Mucosa of gallbladder (tissue), 1 donor: ENCODE measurements at regions not wholly inside any gene's neighbourhood (a gene's known extent, or its start where the extent isn't known, plus 50 kb on each side); places are given as distances from the start of the nearest gene placed in this dataset.
"Not testable (repeated sequence)": the region's sequence is repeated elsewhere in the genome, so short reads cannot be mapped to it uniquely, and the experiment has no call there.

Experiments
- DNase-seq: peaks from one replicate; pipeline ENCODE4 v3.0.0-alpha.2; 2020; ENCODE audit warnings: low spot score
- donor health status: DM: no; HTN: no; CAD: no.

DNA sequence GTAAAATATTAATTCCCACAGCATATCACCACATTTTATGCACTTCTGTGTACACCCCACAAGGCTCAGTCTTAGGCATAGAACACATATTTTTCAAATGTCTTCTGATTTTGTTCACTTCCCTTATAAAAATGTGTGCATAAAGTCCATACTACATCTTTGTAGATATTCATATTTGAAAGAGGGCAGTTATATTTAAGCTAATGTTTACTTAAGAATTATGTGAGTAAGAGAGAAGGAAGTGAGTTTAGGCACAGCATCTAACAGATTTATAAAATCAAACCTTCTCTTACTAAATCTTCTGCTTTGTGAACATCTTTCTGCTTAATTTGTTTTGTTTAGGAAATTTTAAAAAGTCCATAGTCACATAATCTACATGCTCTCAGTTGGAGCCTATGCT, 648.1 kb downstream of the FSCB start:
- no peak for DNase-seq

DNA sequence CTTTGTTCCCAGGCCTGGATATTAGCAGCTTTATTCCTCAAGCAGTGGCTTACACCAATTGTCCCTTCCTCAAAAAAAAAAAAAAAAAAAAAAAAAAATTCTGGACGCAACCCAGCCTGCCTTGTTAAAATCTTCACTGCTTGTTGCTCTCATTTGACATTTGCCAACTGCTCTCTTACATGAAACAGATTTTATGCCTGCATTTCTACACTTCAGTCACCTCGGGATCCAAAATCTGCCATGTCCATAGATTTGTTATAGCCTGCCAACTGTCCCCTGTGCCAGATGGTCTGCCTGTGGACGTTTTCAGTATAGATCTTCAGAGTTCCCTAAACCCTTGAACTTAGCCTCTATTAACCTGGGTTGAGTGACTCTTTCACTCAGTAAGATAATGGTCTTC, 651.5 kb downstream of the FSCB start:
- DNase-seq, result no peak

DNA sequence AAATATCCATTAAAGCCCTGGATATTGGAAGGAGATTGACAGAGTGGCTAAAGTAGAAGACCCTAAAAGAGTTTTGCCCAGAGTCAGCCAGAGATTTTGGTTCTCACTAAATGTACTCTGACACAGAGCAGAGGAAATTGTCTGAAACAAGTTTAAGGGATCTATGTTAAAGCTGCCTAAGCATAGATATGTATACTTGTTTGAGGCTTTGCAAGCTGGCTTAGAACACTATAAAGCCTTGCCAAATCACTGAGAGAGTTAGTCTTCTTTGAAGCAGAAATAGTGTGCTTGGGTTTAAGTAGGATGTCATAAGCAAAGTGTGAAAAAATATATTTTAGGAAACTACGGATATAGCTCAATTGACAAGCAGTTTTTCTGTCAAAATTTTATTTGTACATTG, 653.5 kb downstream of the FSCB start:
- no peak for DNase-seq

DNA sequence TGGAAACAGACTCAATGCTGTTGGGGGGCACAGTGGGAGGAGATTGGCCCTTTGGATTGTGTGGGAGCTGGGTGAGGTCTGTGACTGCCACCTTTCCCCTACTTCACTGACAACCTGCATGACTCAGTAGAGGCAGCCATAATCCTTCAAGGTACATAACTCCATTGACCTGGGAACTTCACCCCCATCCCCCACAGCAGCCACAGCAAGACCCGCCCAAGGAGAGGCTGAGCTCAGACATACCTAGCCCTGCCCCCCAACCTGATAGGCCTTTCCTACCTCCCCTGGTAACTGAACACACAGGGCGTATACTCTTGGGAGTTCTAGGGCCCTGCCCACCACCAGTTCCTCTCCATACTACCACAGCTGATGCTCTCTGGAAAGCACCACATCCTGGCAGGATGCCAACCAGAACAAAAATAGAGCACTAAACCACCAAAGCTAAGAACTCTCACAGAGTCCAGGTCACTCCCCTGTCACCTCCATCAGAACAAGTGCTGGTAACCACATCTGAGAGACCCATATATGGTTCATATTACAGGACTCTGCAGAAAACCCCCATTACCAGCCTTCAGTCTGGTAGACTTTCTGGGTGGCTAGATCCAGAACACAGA, 703.9 kb downstream of the FSCB start:
- DNase-seq, result no peak

DNA sequence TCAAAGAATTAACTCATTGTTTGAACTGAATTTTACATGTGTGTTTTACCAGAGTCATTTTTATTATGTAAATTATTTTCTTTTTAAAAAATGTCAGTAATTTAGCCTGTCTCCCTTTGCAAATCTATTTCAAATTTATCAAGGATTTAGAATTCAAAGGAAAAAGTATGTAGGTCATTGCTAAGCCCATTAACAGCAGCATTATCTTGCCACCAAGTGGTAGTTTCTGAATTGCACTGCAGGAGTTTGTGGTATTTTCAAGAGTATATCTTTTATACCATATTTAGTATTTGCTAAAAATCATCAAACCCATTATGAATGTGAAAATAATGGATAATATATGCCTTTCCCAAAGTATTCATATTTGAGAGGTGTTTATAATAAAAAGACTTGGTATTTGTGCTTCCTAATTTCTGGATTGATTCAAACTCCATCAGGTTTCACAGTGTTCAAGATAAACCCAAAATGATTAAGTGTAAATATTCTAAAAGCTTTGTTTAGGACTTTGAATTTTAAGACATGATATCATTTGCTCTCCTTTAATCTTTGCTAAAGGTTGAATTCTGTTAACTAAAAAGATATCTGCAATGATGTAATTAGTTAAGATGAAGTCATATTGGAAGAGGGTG, 711.4 kb downstream of the FSCB start:
- DNase-seq, result no peak

DNA sequence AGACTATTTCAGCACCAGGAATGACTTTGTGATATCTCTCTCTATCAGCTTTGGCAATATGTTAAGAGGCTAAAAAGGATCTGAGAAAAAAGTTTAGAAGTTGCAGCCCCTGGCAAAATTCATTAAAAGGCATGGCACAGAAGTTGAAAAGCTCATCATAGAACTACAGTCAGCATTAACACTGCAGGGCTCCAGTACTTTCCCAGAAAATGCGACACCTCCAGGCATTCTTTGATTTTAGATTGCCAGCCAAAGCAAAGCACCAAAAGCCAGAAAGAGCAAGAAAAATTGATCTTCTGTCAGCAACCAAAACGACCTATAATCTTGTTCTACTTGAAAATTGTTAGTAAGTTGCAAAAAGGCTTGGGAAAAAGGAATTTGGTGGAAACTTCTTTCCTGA, 713.5 kb downstream of the FSCB start:
- no peak for DNase-seq

DNA sequence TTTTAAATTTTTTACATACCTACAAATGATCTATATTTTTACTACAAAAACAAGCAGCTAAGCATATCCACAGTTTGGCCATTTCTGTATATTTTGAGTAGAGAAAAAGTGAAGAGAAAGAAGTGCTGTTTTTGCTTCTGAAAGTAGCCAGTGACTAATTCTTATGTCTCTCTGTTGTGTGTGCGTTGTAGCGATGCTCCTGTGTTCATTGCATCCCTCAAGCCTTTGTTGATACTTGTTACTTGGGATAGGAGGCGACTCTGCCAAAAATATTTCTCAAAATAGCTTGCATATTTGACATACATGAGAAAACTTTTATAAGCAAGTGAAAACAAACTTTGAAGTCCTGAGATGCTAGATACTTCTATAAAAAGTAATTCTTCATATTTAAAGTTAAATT, 714.1 kb downstream of the FSCB start:
- no peak for DNase-seq

DNA sequence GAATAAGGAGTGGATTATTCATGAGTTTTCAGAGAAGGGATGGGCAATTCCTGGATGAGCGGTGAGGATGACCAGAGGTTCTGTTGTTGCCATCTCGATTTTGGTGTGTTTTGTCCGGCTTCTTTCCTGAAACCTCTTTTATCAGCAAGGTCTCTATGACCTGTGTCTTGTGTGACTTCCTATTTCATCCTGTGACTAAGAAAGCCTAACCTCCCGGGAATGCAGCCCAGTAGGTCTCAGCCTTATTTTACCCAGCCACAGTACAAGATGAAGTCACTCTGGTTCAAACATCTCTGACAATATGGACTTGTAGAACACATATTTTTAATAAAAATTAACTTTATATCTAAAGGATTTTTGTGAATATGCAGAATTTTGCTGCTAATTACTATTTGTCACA, 716.4 kb downstream of the FSCB start:
- DNase-seq, result no peak

DNA sequence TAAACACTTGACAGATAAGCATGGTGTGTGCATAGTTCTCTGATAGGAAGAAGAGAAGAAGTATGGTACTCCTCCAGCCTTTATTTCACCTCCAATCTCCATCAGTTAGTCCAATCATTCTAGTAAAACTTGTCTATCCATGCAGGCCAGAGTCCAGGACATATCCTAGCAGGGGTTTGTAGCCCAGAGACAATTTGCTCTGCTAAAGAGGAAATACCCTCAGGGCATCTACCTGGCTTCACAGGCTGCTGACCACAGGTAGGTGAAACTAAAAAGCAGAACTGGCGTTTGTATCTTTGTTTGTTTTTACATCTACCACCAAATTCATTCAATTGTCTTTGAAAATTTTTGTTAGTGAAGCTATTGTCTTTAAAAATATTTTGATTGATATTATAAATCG, 717.6 kb downstream of the FSCB start:
- DNase-seq, result no peak

DNA sequence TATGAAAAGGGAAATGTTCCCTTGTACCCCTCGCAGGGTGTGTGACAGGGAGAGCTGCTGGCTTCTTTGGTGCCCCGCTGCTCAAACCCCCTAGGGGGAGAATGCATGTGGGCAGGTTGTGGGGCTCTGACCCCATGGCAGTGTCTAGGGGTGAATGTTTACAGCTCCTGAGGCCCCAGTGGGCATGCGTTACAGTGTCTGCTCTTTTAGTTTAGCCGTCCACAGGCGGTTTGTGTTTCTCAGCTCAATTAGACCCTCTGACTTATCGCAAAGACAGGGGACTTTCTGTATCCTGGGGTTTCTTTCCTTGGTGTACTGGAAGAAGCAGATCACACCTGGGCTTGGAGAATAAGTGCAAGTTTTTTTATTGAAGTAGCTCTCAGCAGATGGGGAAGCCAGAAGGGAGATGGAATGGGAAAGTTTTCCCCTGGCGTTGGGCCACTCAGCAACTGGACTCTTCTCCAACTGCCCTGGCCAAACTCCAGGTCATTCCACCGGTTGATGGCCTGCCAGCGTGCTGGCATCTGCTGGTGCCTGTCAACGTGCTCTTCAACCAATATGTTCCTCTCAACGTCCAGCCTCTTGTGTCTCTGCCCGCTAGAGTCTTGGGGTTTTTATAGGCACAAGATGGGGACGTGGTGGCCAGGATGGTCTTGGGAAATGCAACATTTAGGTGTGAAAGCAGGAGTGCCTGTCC, 720.9 kb downstream of the FSCB start:
- DNase-seq, result no peak

DNA sequence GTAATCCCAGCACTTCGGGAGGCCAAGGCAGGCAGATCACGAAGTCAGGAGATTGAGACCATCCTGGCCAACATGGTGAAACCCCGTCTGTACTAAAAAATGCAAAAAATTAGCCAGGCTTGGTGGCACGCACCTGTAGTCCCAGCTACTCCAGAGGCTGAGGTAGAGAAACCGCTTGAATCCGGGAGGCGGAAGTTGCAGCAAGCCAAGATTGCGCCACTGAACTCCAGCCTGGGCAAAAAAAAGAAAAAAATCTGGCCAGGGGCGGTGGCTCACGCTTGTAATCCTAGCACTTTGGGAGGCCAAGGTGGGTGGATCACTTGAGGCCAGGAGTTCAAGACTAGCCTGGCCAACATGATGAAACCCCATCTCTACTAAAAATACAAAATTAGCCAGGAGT, 722.7 kb downstream of the FSCB start:
- not testable (repeated sequence) for DNase-seq

DNA sequence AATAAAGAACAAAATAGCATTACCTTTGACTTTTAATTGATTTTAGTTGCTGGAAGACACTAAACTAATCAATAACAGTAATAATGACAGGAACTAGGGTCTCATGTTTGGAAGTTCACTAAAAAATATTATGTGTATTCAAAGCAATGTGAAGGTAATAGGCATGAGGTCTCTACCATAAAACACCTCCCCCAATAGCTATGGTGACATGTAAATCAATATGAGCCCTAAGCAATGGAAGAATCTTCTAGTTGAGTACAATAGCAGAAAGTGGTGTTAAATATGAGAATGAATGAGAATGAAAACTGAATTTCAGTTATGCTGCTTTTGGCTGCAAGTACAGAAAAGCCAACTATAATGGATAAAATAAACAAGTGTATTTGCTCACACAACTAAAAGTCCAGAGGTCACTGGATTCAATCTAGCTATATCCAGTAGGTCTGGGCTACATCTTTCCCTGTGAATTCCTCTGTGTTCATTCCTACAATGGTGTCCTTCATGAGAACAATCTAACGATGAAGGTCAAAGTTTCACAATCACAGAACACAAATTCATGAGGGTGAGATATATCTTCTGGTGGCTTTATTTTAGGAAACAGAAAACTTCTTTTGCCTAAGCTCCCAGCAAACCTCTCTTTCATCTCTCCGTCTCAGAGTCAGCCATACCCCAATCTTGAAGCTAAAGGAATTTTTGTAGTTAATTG, 728.0 kb downstream of the FSCB start:
- DNase-seq, result no peak

DNA sequence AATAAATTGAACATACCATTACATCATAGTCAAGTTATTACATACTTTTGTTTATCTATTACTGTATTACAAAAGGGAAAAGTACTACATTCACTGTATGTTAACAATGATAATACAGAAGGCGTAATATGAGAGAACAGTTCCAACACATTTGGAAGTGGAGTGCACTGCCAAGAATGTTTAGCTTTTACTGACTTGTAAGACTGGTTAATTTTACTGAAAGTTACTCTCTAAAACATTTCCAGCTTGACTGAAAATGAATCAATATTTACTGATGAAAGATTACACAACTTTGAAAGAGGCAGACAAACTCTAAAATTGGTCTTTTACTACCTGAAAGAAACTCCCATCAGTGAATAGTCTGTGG, 728.5 kb downstream of the FSCB start:
- no peak for DNase-seq

DNA sequence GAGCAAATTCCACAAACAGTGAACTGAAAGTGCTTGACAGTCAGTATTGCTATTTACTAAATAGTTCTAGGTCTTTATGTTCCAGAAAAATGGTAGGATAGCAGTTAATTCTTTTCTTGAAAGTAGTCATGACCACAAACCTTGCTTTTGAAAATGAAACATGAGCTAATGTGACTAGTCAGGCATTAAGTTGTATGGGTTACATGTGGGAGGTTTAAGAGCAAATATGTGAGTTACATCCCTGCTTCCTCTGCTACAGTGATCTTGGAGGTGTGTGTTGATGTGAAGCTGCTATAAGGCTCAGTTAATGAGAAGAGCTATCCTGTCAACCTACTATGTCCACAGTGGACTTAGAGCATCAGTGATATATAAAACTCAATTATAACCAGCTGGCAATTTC, 741.6 kb downstream of the FSCB start:
- no peak for DNase-seq

DNA sequence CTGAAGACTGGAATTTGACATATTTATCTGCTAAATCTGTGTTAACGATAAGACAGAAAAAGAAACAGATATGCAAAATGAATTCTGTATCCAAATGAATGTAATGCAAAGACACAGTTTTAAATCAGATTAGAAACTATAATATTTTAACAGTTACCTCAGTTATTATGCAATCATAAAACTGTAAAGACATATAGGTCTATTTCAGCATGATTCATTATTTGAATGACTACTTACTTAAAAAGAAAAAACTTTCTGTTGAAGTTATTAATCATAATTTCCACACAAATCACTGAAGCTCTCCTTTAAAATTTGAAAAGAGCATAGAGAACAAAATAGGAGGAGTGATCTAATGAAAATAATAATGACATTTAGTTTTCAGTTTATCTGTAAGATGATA, 742.6 kb downstream of the FSCB start:
- no peak for DNase-seq

DNA sequence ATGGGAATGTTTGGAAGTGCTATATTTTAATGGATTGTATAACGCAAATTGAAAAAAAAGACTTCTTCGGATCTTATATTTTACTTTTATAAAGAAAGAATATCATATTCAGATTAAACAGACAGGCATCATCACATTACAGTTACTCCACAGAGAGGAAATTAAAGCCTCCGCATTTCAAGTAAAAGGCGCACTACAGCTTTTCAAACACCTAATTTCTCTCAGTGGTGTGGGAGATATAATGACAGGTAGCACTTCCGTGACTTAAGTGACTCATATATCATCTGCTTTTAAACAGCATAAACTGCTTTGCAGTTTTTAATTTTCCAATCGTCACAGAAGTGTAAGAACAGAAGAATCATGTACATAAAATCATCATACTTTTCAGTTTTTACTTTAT, 751.4 kb downstream of the FSCB start:
- no peak for DNase-seq

DNA sequence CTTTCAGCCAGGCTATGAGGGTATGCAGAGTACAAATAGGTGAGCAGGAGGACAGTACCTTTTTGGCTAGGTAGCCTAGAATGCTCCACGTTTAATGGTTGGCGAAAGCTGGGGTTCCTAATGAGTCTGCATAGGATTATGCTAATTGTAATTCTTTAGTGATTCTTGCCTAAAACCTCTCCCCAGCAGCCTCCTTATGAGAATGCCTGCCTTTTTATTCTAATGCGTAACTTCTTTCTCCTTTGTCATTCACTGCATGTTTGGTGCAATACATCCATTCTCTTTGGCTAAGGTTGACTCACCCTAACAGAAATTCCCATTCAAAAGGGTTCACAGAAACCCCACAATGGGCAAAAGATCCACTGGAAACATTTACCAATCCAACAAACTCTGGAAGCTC, 752.2 kb downstream of the FSCB start:
- no peak for DNase-seq

DNA sequence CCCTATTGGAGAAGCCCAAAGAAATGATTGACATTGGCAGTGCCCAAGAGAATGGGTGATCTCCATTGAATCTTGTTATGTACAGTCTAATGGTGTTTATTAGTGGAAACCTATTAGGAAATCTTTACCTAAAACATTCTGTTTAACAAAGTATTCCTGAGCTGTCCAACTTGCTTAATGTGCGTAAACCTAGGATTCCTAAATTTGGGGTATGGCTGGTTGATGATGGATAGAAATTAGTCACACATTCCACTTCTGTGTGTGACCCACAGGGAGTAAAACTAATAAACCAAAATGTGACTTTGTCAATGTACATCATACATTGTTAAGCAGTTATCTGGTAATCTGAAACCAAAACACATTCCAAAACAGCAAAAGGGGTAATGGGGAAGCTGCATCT, 761.3 kb downstream of the FSCB start:
- no peak for DNase-seq

DNA sequence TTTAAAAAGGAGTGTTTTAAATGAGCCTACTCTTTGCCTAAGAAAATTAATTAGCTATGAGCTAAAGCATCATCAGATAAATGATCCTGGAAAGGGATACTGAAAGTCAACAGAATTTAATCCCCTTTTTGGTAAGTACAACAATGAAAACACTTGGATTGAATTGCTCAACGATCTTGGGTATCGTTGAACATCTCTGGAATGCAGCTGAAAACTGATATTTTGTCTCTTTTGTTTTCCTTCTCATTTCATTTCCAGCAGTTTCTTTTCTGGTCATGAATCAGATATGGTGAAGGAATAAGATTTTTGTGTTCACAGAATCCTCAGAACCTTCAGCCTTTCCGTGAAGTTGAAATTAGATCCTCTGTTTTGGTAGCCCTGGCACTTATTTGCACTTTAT, 771.2 kb downstream of the FSCB start:
- no peak for DNase-seq

DNA sequence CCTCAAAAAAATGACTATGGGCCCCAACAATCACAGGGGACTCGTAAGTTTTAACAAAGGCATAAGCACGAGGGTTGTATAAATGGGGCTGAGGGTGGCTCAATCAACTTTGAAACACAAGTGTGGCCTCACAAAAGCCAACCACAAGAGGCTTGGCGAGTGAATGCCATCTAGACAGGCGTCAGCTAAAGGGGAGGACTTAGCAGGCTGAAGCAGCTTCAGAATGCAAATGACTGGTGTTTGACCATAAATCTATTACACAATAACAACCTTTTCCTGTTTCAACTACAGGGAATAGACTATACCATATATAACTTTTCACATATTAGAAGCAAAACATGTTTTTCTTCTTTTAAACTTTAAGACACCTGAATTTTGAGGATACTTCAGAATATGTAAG, 777.9 kb downstream of the FSCB start:
- DNase-seq, result no peak

DNA sequence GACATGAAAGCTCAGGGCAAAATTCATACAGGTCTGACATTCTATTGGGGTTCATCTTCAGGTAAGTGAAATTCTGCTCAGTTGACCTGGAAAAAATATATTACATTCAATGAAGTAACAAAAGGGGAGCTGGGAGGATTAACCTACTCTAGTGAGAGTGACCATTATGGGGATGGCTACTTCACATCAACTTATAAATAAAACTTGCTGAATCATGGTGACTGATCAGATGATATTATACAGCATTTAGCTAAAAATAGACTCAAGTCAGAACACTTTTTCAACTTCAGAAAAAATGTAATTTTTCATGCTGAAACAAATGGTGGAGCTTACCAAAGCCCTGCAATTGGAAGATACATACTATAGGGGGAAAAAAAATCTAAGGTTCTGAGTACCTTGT, 800.2 kb downstream of the FSCB start:
- DNase-seq, result no peak

DNA sequence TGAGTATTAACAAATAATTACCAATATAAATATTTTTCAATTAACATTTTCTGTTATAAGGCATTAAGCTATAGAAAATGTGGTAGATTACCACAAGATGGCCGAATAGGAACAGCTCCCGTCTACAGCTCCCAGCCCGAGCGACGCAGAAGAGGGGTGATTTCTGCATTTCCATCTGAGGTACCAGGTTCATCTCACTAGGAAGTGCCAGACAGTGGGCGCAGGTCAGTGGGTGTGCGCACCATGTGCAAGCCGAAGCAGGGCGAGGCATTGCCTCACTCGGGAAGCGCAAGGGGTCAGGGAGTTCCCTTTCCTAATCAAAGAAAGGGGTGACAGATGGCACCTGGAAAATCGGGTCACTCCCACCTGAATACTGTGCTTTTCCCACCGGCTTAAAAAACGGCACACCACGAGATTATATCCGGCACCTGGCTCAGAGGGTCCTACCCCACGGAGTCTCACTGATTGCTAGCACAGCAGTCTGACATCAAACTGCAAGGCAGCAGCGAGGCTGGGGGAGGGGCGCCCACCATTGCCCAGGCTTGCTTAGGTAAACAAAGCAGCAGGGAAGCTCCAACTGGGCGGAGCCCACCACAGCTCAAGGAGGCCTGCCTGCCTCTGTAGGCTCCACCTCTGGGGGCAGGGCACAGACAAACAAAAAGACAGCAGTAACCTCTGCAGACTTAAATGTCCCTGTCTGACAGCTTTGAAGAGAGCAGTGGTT, 808.4 kb downstream of the FSCB start:
- DNase-seq, result not testable (repeated sequence)
